SU-DHL-6 (cell line): ENCODE measurements at regions not wholly inside any gene's neighbourhood (a gene's known extent, or its start where the extent isn't known, plus 50 kb on each side); places are given as distances from the start of the nearest gene placed in this dataset.
"Not testable (repeated sequence)": the region's sequence is repeated elsewhere in the genome, so short reads cannot be mapped to it uniquely, and the experiment has no call there.

ENCODE experiments used
- H2AFZ ChIP-seq: fragments of 200-600 bp; sonication (generic); 2 replicates; pipeline ENCODE4 v1.6.1; 2014; ENCODE audit warnings: low read depth, mild to moderate bottlenecking, moderate library complexity, mixed read lengths, antibody characterized with exemption, low read length; ENCODE audit not compliant: severe bottlenecking
- H3F3A ChIP-seq: fragments of 200-600 bp; shearing (Covaris generic); 2 replicates; pipeline ENCODE4 v1.6.0; 2016; ENCODE audit warnings: antibody characterized with exemption, mild to moderate bottlenecking; ENCODE audit not compliant: insufficient read depth
- H3K27ac ChIP-seq: fragments of 200-600 bp; sonication (generic); 2 replicates; pipeline ENCODE4 v1.5.1; 2016; ENCODE audit warnings: low read depth, mild to moderate bottlenecking, low read length, moderate library complexity, mixed read lengths
- H3K27me3 ChIP-seq: fragments of 200-600 bp; sonication (generic), shearing (Covaris generic); 2 replicates; pipeline ENCODE4 v1.6.0; 2014; ENCODE audit warnings: mild to moderate bottlenecking, low read length
- H3K36me3 ChIP-seq: fragments of 200-600 bp; sonication (generic); 2 replicates; pipeline ENCODE4 v1.6.1; 2014; ENCODE audit warnings: mild to moderate bottlenecking, low read length, mixed read lengths
- H3K4me2 ChIP-seq: fragments of 300-600, 200-600 bp; shearing (Covaris generic), sonication (generic); 2 replicates; pipeline ENCODE4 v1.6.0; 2014; ENCODE audit warnings: low read length, low read depth, mild to moderate bottlenecking; ENCODE audit not compliant: poor library complexity, severe bottlenecking
- H3K4me3 ChIP-seq: fragments of 200-600 bp; sonication (generic); 2 replicates; pipeline ENCODE4 v1.5.1; 2014; ENCODE audit warnings: antibody characterized with exemption, low read length, mild to moderate bottlenecking, mixed read lengths; ENCODE audit not compliant: insufficient read depth, poor library complexity, severe bottlenecking
- H3K79me2 ChIP-seq: fragments of 200-600 bp; sonication (generic); 2 replicates; pipeline ENCODE4 v1.6.1; 2014; ENCODE audit warnings: mild to moderate bottlenecking, low read length, moderate library complexity; ENCODE audit not compliant: insufficient read depth
- H3K9ac ChIP-seq: fragments of 200-600 bp; sonication (generic); 2 replicates; pipeline ENCODE4 v1.7.0; 2014; ENCODE audit warnings: mild to moderate bottlenecking, low read length
- H3K9me2 ChIP-seq: fragments of 200-600 bp; sonication (generic); replicated peaks from 2 replicates; pipeline ENCODE4 v1.6.1; 2014; ENCODE audit warnings: low read length; ENCODE audit not compliant: insufficient read depth
- H3K9me3 ChIP-seq: fragments of 200-600 bp; sonication (generic); 2 replicates; pipeline ENCODE4 v1.6.1; 2014; ENCODE audit warnings: low read length, mixed read lengths; ENCODE audit not compliant: insufficient read depth
- H4K20me1 ChIP-seq: fragments of 200-600 bp; sonication (generic); 2 replicates; pipeline ENCODE4 v1.6.1; 2014; ENCODE audit warnings: low read depth, mild to moderate bottlenecking, antibody characterized with exemption, low read length, moderate library complexity, mixed read lengths
- EZH2phosphoT487 ChIP-seq: fragments of 200-600 bp; sonication (generic), shearing (Covaris generic); conservative IDR thresholded peaks from 2 replicates; pipeline ENCODE4 v1.6.1; 2018; ENCODE audit warnings: mild to moderate bottlenecking, antibody characterized with exemption, low read length, moderate library complexity, mixed read lengths
- TF ChIP-seq, protein P1 (sequence below): fragments of 200-600 bp; sonication (generic); IDR thresholded peaks from one replicate; pipeline ENCODE4 v1.5.1; 2017; ENCODE audit warnings: antibody characterized with exemption, mild to moderate bottlenecking, low read length, moderate library complexity; ENCODE audit not compliant: insufficient read depth, poor library complexity, severe bottlenecking

DNA sequence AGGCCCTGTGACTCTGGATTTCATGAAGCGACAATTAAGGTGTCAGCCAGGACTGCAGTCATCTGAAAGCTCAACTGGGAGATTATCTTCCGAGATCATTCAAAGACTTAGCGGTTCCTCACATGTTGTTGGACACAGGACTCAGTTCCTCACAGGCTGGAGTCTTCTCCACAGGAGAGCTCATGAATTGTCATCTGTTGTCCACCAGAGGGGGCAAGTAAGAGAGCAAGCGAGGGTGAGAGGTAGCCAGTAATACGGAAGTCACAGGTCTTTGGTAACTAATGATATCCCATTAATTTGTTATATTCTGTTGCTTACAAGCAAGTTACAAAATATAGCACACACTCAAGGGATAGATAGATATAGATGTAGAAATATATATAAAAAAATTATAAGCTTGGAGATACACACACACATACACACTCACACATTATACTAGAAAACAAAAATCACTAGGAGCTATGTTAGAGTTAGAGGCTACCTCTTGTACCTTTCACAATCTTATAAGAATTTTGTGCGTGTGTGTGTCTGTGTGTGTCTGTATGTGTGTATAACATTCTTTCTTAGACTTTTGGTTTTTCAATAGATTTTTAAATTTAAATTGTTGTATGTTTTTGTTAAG, 1695.3 kb downstream of the BRINP3 start:
- peak overlapping the region; percentile 84 for H2AFZ ChIP-seq
- H3K79me2 ChIP-seq: no peaks in the 10 kb centered on the region
- no peaks in the 10 kb centered on the region for H3K27me3 ChIP-seq
- no peak overlapping the region for H3K27ac ChIP-seq
- no peaks in the 10 kb centered on the region for H3F3A ChIP-seq
- no peak overlapping the region for H3K4me2 ChIP-seq
- no peaks in the 10 kb centered on the region for H3K9me2 ChIP-seq
- H3K4me3 ChIP-seq: no peak overlapping the region
- TF ChIP-seq, protein P1, sequence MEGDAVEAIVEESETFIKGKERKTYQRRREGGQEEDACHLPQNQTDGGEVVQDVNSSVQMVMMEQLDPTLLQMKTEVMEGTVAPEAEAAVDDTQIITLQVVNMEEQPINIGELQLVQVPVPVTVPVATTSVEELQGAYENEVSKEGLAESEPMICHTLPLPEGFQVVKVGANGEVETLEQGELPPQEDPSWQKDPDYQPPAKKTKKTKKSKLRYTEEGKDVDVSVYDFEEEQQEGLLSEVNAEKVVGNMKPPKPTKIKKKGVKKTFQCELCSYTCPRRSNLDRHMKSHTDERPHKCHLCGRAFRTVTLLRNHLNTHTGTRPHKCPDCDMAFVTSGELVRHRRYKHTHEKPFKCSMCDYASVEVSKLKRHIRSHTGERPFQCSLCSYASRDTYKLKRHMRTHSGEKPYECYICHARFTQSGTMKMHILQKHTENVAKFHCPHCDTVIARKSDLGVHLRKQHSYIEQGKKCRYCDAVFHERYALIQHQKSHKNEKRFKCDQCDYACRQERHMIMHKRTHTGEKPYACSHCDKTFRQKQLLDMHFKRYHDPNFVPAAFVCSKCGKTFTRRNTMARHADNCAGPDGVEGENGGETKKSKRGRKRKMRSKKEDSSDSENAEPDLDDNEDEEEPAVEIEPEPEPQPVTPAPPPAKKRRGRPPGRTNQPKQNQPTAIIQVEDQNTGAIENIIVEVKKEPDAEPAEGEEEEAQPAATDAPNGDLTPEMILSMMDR: peak; percentile 48
- no peak for TF ChIP-seq EZH2phosphoT487
- H3K9ac ChIP-seq: no peak overlapping the region
- no peaks in the 10 kb centered on the region for H3K9me3 ChIP-seq
- H4K20me1 ChIP-seq: no peaks in the 10 kb centered on the region
- H3K36me3 ChIP-seq: no peaks in the 10 kb centered on the region; the same call in 1 of the 2 replicates

DNA sequence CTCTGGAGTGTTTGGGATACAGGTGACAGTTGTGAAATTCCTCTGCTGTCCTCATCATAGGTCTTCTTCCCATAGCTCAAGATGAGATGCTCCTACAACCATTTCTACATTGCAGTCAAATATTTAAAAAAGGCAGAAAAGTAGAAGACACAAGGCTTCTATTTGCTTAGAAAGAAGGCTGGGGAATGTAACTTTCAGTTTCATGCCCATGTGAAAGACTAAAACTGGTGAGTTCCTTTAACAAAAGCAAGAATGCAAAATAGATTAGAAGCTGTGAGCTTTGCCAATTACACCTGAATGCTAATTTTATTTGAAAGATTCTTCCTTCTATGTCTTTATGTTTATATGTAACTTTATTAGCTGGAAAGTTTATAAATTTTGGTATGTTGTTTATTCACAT, 1682.7 kb downstream of the BRINP3 start:
- Histone ChIP-seq H3K4me2 (no peak overlapping the region), H2AFZ (no peak overlapping the region)
- TF ChIP-seq, protein P1: no peak
- no peak for TF ChIP-seq EZH2phosphoT487

DNA sequence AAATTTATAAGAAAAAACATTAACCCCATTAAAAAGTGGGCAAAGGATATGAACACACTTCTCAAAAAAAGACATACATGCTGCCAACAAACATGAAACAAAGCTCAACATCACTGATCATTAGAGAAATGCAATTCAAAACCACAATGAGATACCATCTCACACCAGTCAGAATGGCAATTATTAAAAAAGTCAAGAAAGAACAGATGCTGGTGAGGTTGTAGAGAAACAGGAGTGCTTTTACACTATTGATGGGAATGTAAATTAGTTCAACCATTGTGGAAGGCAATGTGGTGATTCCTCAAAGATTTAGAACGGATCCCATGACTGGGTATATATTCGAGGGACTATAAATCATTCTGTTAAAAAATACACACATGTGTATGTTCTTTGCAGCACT, 1665.5 kb downstream of the BRINP3 start:
- not testable (repeated sequence) for H3K4me2 ChIP-seq, H3K36me3 ChIP-seq, H3K79me2 ChIP-seq, H3K9me2 ChIP-seq, H4K20me1 ChIP-seq, H3F3A ChIP-seq, H3K4me3 ChIP-seq, H3K27ac ChIP-seq, H2AFZ ChIP-seq, H3K9me3 ChIP-seq, H3K9ac ChIP-seq, H3K27me3 ChIP-seq

More for the DNA sequence above, 1682.7 kb downstream of the BRINP3 start:
- no peaks in the 10 kb centered on the region for H3K9me3 ChIP-seq
- H3F3A ChIP-seq: no peaks in the 10 kb centered on the region
- H4K20me1 ChIP-seq: no peaks in the 10 kb centered on the region
- no peak overlapping the region for H3K4me3 ChIP-seq
- H3K27me3 ChIP-seq: no peaks in the 10 kb centered on the region
- no peaks in the 10 kb centered on the region for H3K9me2 ChIP-seq
- H3K36me3 ChIP-seq: no peaks in the 10 kb centered on the region
- no peaks in the 10 kb centered on the region for H3K79me2 ChIP-seq
- no peak overlapping the region for H3K9ac ChIP-seq
- no peak overlapping the region for H3K27ac ChIP-seq

DNA sequence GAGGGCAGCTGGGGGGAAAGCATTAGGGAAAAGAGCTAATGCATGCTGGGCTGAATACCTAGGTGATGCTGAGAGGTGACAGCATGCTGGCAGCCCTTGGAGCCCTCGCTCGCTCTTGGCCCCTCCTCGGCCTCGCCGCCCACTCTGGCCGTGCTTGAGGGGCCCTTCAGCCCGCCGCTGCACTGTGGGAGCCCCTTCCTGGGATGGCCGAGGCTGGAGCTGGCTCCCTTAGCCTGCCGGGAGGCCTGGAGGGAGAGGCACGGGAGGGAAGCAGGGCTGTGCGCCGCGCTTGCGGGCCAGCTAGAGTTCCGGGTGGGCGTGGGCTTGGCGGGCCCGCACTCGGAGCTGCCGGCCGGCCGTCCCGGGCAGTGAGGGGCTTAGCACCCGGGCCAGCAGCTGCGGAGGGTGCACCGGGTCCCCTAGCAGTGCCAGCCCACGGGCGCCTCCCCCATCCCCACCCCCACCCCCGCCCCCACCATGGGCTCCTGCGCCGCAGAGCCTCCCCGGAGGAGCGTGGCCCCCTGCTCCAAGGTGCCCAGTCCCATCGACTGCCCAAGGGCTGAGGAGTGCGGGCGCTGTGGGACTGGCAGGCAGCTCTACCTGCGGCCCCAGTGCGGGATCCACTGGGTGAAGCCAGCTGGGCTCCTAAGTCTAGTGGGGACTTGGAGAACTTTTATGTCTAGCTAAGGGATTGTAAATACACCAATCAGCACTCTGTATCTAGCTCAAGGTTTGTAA, 1664.7 kb downstream of the BRINP3 start:
- H2AFZ ChIP-seq, H3K9me3 ChIP-seq: not testable (repeated sequence)

More for the DNA sequence above, 1664.7 kb downstream of the BRINP3 start:
- not testable (repeated sequence) for H3K27ac ChIP-seq, H4K20me1 ChIP-seq, H3K9me2 ChIP-seq, H3F3A ChIP-seq, H3K36me3 ChIP-seq, H3K9ac ChIP-seq, H3K4me3 ChIP-seq, H3K79me2 ChIP-seq, H3K4me2 ChIP-seq, H3K27me3 ChIP-seq
